Heart left ventricle (tissue), 16 donors: ENCODE measurements at regions not wholly inside any gene's neighbourhood (a gene's known extent, or its start where the extent isn't known, plus 50 kb on each side); places are given as distances from the start of the nearest gene placed in this dataset.

Source experiments
- ATAC-seq, 4 donors: fragments of 200-7000 bp; cut with Tn5 transposase; one replicate each; pipeline ENCODE4 v1.9.1; 2020 to 2022; ENCODE audit warnings: moderate library complexity in 4 of 4, mild to moderate bottlenecking in 3 of 4, moderate number of reproducible peaks in 1 of 4
- DNase-seq, 5 donors: peaks; one replicate each; pipeline ENCODE4 v3.0.0-alpha.2; 2020
- H3K27ac ChIP-seq, 12 donors: fragments of 200-600 bp; sonication (generic) in 4 of 12; one replicate each; pipeline versions ENCODE4 v1.5.0 to v1.8.0; 2016 to 2022; ENCODE audit warnings: mild to moderate bottlenecking in 2 of 12
- H3K27me3 ChIP-seq, 9 donors: fragments of 200-600 bp; sonication (generic) in 2 of 9; one replicate each; pipeline versions ENCODE4 v1.5.1 to v1.8.0; 2016 to 2022; ENCODE audit warnings: mild to moderate bottlenecking in 3 of 9
- H3K36me3 ChIP-seq, 9 donors: fragments of 200-600 bp; sonication (generic) in 2 of 9; one replicate each; pipeline versions ENCODE4 v1.5.0 to v1.8.0; 2018 to 2022; ENCODE audit warnings: mild to moderate bottlenecking in 2 of 9
- H3K4me1 ChIP-seq, 12 donors: fragments of 200-600 bp; sonication (generic) in 4 of 12; one replicate each; pipeline versions ENCODE4 v1.5.0 to v1.8.0; 2016 to 2022; ENCODE audit warnings: mild to moderate bottlenecking in 3 of 12
- H3K4me3 ChIP-seq, 12 donors: fragments of 200-600 bp; sonication (generic) in 4 of 12; one replicate each; pipeline versions ENCODE4 v1.5.0 to v1.8.0; 2017 to 2022; ENCODE audit warnings: mild to moderate bottlenecking in 9 of 12, moderate library complexity in 4 of 12
- H3K9me3 ChIP-seq, 12 donors: fragments of 200-600 bp; sonication (generic) in 4 of 12; one replicate each; pipeline versions ENCODE4 v1.5.0 to v1.8.0; 2016 to 2022; ENCODE audit warnings: mild to moderate bottlenecking in 1 of 12
- POLR2A ChIP-seq, 2 donors: fragments of 450-650 bp; IDR thresholded peaks; one replicate each; pipeline ENCODE4 v1.6.1; 2017; ENCODE audit warnings: antibody characterized with exemption in 2 of 2, mild to moderate bottlenecking in 2 of 2, moderate library complexity in 2 of 2
- WGBS, 4 donors: extraction: QIAGEN DNeasy Blood & Tissue Kit in 2 of 4; methylation state at CpG; one replicate each; pipeline versions ENCODE4 v1.1.5 to v1.1.7; 2013 to 2018; 5-methylcytosine and 5-hydroxymethylcytosine counted together
- intact Hi-C, 10 donors: fragments of 100-400 bp; cut with DNase I; formaldehyde crosslinking; loops; one replicate each; pipeline versions ENCODE4 v1.11.1 to v1.14.2; 2022
- TF ChIP-seq, protein P1 (sequence below), 12 donors: fragments of 200-600 bp; sonication (generic) in 4 of 12; IDR thresholded peaks; one replicate each; pipeline versions ENCODE4 v1.5.0 to v1.8.0; 2018 to 2022; ENCODE audit warnings: antibody characterized with exemption in 12 of 12, mild to moderate bottlenecking in 5 of 12
- donor health status: ischemic (EF 13 %, LVEDD 7.1; RV severe dilation, severe dysfunction).
- donor health status: healthy with polysubstance abuse.
- donor health status: DM: no; HTN: yes; CAD: no.
- donor health status: DM: no; HTN: no; CAD: no.
- donor health status: ischemic (EF 25% LVEDD 6.9; RV normal size, moderate dysfunction).
- donor health status: ischemic (EF 25% LVEDD 5.7; RV mildly dilated, moderate dysfunction).
- donor health status: healthy.
- donor health status: DM: yes; HTN: yes; CAD: no.
- donor health status: ischemic (EF 35%, LVEDD 5.7; RV mildly dilated, moderate dysfunction).
- donor health status: nonischemic (EF 11% LVEDD 7.7; RV severe dilation, severe dysfunction).
- donor health status: DM: yes; HTN: yes; CAD: no.
- donor health status: PGD.
- donor health status: ischemic (EF 29% LVEDD 5.4; RV normal size, mild dysfunction).
- donor health status: nonischemic (EF 23%, LVEDD 6.1; RV moderate dilation, normal function).

DNA sequence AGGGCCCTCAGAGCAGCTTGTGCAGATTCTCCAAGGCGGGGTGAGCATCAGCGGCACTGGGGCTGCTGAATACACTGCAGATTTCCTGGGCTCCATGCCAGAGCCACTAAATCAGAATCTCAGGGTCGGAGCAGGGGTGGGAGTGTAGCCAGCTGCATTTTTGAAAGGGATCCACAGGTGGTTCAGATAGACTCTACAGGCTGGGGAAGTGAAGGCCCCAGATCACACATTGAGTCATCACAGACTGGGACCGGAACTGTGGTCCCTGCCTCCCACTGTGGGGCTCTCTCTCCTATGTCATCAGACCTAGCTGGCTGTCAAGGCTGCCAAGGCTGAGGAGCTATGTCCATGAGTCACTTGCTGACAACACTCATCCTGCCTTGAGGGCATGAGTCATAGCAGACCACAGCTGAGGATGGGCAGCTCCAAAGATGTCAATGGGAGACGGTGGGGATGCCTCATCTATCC lies 162.3 kb upstream of the MAMLD1 start:
- 24 to 63% (median 45%) methylated on average over 4 to 5 of the region's 5 CpGs for WGBS, 4 donors
- intact Hi-C loops: loop anchor here in 5 of 10 donors (5.0 to 10.0 kb wide), 5 partner anchors 164 to 274 kb away; partner anchors contain the start of gene MAMLD1 (in 1 of the 5)
- no peak overlapping the region for H3K27ac ChIP-seq

DNA sequence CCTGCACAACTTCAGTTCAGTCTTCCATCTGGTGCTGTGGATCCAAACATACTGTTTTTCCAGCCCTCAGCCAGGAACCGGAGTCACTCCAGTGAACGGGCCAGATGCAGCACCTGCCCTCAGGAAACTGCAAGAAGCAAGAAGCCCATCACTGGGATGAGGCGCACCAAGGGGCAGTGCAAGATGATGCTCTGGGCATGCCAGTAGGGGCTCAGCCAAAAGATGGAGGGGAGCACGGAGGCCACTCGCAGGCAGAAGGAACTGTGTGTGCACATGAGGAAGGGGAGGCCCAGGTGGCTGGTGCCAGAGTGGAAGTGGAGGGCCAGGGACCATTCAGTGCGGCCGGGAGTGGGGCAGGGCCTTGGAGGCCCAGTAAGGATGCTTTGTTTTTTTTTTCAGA lies 161.7 kb upstream of the MAMLD1 start:
- intact Hi-C loops: loop anchor here in 5 of 10 donors (5.0 to 10.0 kb wide), 5 partner anchors 163 to 273 kb away; partner anchors contain the start of gene MAMLD1 (in 1 of the 5)

More for the DNA sequence above, 162.3 kb upstream of the MAMLD1 start:
- Histone ChIP-seq H3K9me3 (no peaks in the 10 kb centered on the region), H3K36me3 (no peaks in the 10 kb centered on the region), H3K4me3 (no peak overlapping the region), H3K27me3 (peaks cover 0 to 3% (median 0%) of the 10 kb centered on the region in 9 donors), H3K4me1 (peaks cover 0 to 4% (median 0%) of the 10 kb centered on the region in 12 donors)
- TF ChIP-seq, protein P1, sequence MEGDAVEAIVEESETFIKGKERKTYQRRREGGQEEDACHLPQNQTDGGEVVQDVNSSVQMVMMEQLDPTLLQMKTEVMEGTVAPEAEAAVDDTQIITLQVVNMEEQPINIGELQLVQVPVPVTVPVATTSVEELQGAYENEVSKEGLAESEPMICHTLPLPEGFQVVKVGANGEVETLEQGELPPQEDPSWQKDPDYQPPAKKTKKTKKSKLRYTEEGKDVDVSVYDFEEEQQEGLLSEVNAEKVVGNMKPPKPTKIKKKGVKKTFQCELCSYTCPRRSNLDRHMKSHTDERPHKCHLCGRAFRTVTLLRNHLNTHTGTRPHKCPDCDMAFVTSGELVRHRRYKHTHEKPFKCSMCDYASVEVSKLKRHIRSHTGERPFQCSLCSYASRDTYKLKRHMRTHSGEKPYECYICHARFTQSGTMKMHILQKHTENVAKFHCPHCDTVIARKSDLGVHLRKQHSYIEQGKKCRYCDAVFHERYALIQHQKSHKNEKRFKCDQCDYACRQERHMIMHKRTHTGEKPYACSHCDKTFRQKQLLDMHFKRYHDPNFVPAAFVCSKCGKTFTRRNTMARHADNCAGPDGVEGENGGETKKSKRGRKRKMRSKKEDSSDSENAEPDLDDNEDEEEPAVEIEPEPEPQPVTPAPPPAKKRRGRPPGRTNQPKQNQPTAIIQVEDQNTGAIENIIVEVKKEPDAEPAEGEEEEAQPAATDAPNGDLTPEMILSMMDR (IDR thresholded peaks at IDR 0.05): no peak
- DNase-seq: peak in 2 of 5 donors; percentile 67 to 79
- peak in 3 of 4 donors; percentile 71 to 94 (median 81) for ATAC-seq

DNA sequence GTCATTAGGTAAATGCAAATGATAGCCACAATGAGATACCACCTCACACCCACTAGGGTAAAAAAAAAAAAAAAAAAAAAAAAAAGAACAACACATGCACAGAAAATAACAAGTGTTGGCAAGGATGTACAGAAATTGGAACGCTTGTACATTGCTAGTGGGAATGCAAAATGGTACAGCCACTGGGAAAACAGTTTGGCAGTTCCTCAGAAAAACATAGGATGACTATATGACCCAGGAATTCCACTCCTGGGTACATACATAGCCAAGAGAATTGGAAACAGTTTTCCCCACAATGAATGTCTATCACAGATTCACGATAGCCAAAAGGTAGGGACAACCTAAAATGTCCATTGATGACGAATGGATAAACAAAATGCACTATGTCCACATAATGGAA lies 161.3 kb upstream of the MAMLD1 start:
- no peak for DNase-seq
- TF ChIP-seq, protein P1 (IDR thresholded peaks at IDR 0.05): no peak
- TF ChIP-seq POLR2A (IDR thresholded peaks at IDR 0.05): no peak
- peaks cover 0 to 4% (median 0%) of the 10 kb centered on the region in 12 donors for H3K4me1 ChIP-seq
- no peaks in the 10 kb centered on the region for H3K9me3 ChIP-seq
- intact Hi-C loops: loop anchor here in 5 of 10 donors (5.0 to 10.0 kb wide), 5 partner anchors 163 to 273 kb away; partner anchors contain the start of gene MAMLD1 (in 1 of the 5)
- no peaks in the 10 kb centered on the region for H3K36me3 ChIP-seq
- peaks cover 0 to 3% (median 0%) of the 10 kb centered on the region in 9 donors for H3K27me3 ChIP-seq
- ATAC-seq: no peak
- H3K27ac ChIP-seq: no peak overlapping the region
- WGBS, 4 donors: 79 to 97% (median 89%) methylated on average over 3 of the region's 3 CpGs
- no peak overlapping the region for H3K4me3 ChIP-seq

More for the DNA sequence above, 161.7 kb upstream of the MAMLD1 start:
- no peaks in the 10 kb centered on the region for H3K36me3 ChIP-seq
- DNase-seq: no peak
- peak in 1 of 4 donors; percentile 7 for ATAC-seq
- H3K4me3 ChIP-seq: no peak overlapping the region
- 85 to 94% (median 91%) methylated on average over 6 to 7 of the region's 7 CpGs for WGBS, 4 donors
- peaks cover 0 to 4% (median 0%) of the 10 kb centered on the region in 12 donors for H3K4me1 ChIP-seq
- no peak overlapping the region for H3K27ac ChIP-seq
- no peak for TF ChIP-seq POLR2A (IDR thresholded peaks at IDR 0.05)
- TF ChIP-seq, protein P1 (IDR thresholded peaks at IDR 0.05): no peak
- no peaks in the 10 kb centered on the region for H3K9me3 ChIP-seq
- peaks cover 0 to 3% (median 0%) of the 10 kb centered on the region in 9 donors for H3K27me3 ChIP-seq

DNA sequence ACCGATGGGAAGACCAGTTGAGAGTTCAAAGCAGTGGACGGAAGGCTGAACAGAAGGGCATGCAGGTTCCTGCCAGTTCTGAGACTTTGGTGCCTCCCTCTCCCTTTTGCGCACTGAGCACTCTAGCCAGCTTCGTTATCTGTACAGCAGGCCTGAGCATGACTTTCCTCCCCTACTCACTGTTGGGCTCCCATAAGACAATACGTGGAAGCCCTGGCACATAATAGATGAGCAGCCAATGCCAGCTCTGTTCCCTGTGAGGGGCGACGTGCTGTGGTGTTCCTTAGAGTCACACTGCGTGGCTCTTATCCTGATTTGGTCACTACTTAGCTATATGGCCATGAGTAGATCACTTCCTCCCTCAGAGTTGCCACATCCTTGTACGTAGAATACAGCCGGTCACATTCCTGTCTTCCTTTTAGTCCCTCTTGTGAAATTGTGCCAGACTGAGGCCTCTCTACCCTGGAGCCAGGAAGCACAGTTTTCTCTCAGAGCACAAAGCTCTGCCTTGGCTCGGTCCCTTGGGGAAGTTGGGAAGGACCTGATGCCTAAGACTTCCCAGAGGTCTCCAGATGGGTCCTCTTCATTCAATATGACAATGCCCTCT lies 160.4 kb upstream of the MAMLD1 start:
- Histone ChIP-seq H3K27me3 (peaks cover 0 to 7% (median 0%) of the 10 kb centered on the region in 9 donors), H3K27ac (peak overlapping the region in 1 of 12 donors; percentile 51), H3K9me3 (no peaks in the 10 kb centered on the region), H3K4me3 (no peak overlapping the region), H3K36me3 (no peaks in the 10 kb centered on the region), H3K4me1 (peaks cover 0 to 4% (median 0%) of the 10 kb centered on the region in 12 donors)
- ATAC-seq: peak in 3 of 4 donors; percentile 20 to 54 (median 44)
- TF ChIP-seq, protein P1 (IDR thresholded peaks at IDR 0.05): no peak
- TF ChIP-seq POLR2A (IDR thresholded peaks at IDR 0.05): no peak
- no peak for DNase-seq
- WGBS, 4 donors: 63 to 75% (median 67%) methylated on average over 11 of the region's 11 CpGs
- intact Hi-C loops: loop anchor here in 5 of 10 donors (5.0 to 10.0 kb wide), 5 partner anchors 162 to 272 kb away; partner anchors contain the start of gene MAMLD1 (in 1 of the 5)
